Liver (tissue), 8 donors: ENCODE measurements at regions not wholly inside any gene's neighbourhood (a gene's known extent, or its start where the extent isn't known, plus 50 kb on each side); places are given as distances from the start of the nearest gene placed in this dataset.

Experiments
- DNase-seq: peaks from one replicate; pipeline ENCODE4 v3.0.0-alpha.2; 2017; ENCODE audit warnings: low spot score
- H3K27ac ChIP-seq, 2 donors: one replicate each; pipeline ENCODE4 v1.7.0; 2013; ENCODE audit warnings: inconsistent platforms in 2 of 2, low read length in 2 of 2, control low read depth in 1 of 2, low read depth in 1 of 2, mild to moderate bottlenecking in 1 of 2
- H3K27me3 ChIP-seq, 4 donors: one replicate each; pipeline versions ENCODE4 v1.6.1 to v1.7.0; 2013; ENCODE audit warnings: low read length in 3 of 4, inconsistent platforms in 1 of 4, mild to moderate bottlenecking in 1 of 4, moderate library complexity in 1 of 4; ENCODE audit not compliant: control insufficient read depth in 4 of 4, insufficient read depth in 4 of 4
- H3K36me3 ChIP-seq, 4 donors: one replicate each; pipeline versions ENCODE4 v1.6.1 to v1.7.0; 2013; ENCODE audit warnings: low read length in 3 of 4, mild to moderate bottlenecking in 3 of 4, low read depth in 1 of 4, moderate library complexity in 1 of 4; ENCODE audit not compliant: control insufficient read depth in 4 of 4, insufficient read depth in 3 of 4
- H3K4me1 ChIP-seq, 4 donors: one replicate each; pipeline versions ENCODE4 v1.6.1 to v1.7.0; 2013; ENCODE audit warnings: low read length in 3 of 4, mild to moderate bottlenecking in 3 of 4, moderate library complexity in 1 of 4; ENCODE audit not compliant: control insufficient read depth in 4 of 4, insufficient read depth in 4 of 4
- H3K4me3 ChIP-seq, 3 donors: one replicate each; pipeline versions ENCODE4 v1.6.1 to v1.7.0; 2013; ENCODE audit warnings: low read length in 3 of 3, control low read depth in 1 of 3, low read depth in 1 of 3, mild to moderate bottlenecking in 1 of 3
- H3K9ac ChIP-seq, 2 donors: one replicate each; pipeline ENCODE4 v1.7.0; 2013; ENCODE audit warnings: low read length in 2 of 2, mild to moderate bottlenecking in 2 of 2, moderate library complexity in 2 of 2, control low read depth in 1 of 2, low read depth in 1 of 2
- H3K9me3 ChIP-seq, 4 donors: one replicate each; pipeline versions ENCODE4 v1.6.1 to v1.7.0; 2013; ENCODE audit warnings: low read length in 3 of 4; ENCODE audit not compliant: control insufficient read depth in 4 of 4
- ATF3 ChIP-seq: IDR thresholded peaks from 2 replicates; pipeline ENCODE4 v1.6.1; 2016; ENCODE audit warnings: antibody characterized with exemption
- CTCF ChIP-seq: fragments of 150-350 bp; IDR thresholded peaks from 2 replicates; pipeline ENCODE4 v1.5.1; 2017; ENCODE audit warnings: improper control_type of control experiment, low read depth, low read length; ENCODE audit not compliant: missing input control
- EGR1 ChIP-seq, 2 donors: IDR thresholded peaks; 2 replicates each; pipeline ENCODE4 v1.6.1; 2016 to 2018; ENCODE audit warnings: antibody characterized with exemption in 2 of 2, low read depth in 2 of 2
- FOXA1 ChIP-seq: IDR thresholded peaks from 2 replicates; pipeline ENCODE4 v1.6.1; 2016; ENCODE audit warnings: antibody characterized with exemption
- FOXA2 ChIP-seq: IDR thresholded peaks from 2 replicates; pipeline ENCODE4 v1.6.1; 2016; ENCODE audit warnings: antibody characterized with exemption
- GABPA ChIP-seq, 2 donors: IDR thresholded peaks in 1 of 2; conservative IDR thresholded peaks in 1 of 2; 2 replicates each; pipeline ENCODE4 v1.6.1; 2016; ENCODE audit warnings: antibody characterized with exemption in 2 of 2, mild to moderate bottlenecking in 1 of 2, moderate library complexity in 1 of 2
- HNF4A ChIP-seq, 2 donors: conservative IDR thresholded peaks; 2 replicates each; pipeline ENCODE4 v1.6.1; 2016; ENCODE audit warnings: antibody characterized with exemption in 2 of 2, mild to moderate bottlenecking in 2 of 2
- HNF4G ChIP-seq: IDR thresholded peaks from 2 replicates; pipeline ENCODE4 v1.6.1; 2016; ENCODE audit warnings: antibody characterized with exemption
- JUND ChIP-seq, 2 donors: IDR thresholded peaks; 2 replicates each; pipeline ENCODE4 v1.6.1; 2016; ENCODE audit warnings: antibody characterized with exemption in 2 of 2
- MAX ChIP-seq: IDR thresholded peaks from 2 replicates; pipeline ENCODE4 v1.6.1; 2016; ENCODE audit warnings: antibody characterized with exemption
- NR2F2 ChIP-seq: IDR thresholded peaks from 2 replicates; pipeline ENCODE4 v1.6.1; 2016; ENCODE audit warnings: antibody characterized with exemption
- REST ChIP-seq: IDR thresholded peaks from 2 replicates; pipeline ENCODE4 v1.6.1; 2016; ENCODE audit warnings: antibody characterized with exemption, mild to moderate bottlenecking
- RXRA ChIP-seq, 2 donors: IDR thresholded peaks; 2 replicates each; pipeline ENCODE4 v1.6.1; 2017 to 2018; ENCODE audit warnings: antibody characterized with exemption in 2 of 2, mild to moderate bottlenecking in 1 of 2
- SP1 ChIP-seq: IDR thresholded peaks from 2 replicates; pipeline ENCODE4 v1.6.1; 2018; ENCODE audit warnings: antibody characterized with exemption, mild to moderate bottlenecking
- TAF1 ChIP-seq: conservative IDR thresholded peaks from 2 replicates; pipeline ENCODE4 v1.6.1; 2016; ENCODE audit warnings: antibody characterized with exemption, mild to moderate bottlenecking
- WGBS: extraction: QIAGEN DNeasy Blood & Tissue Kit; methylation state at CpG from one replicate; pipeline ENCODE4 v1.1.7; 2013; 5-methylcytosine and 5-hydroxymethylcytosine counted together
- donor health status: healthy.
- donor health status: healthy.
- donor health status: healthy.
- donor health status: healthy.
- donor health status: healthy.

- Histone ChIP-seq H3K9ac (no peak overlapping the region), H3K9me3 (no peaks in the 10 kb centered on the region), H3K27ac (no peak overlapping the region), H3K27me3 (no peaks in the 10 kb centered on the region), H3K4me1 (no peaks in the 10 kb centered on the region), H3K4me3 (no peak overlapping the region), H3K36me3 (no peaks in the 10 kb centered on the region)
- DNase-seq: no peak
- TF ChIP-seq REST (no peak), TAF1 (no peak), JUND (IDR thresholded peaks at IDR 0.05) (no peak), SP1 (no peak), RXRA (IDR thresholded peaks at IDR 0.05) (no peak), GABPA (IDR thresholded peaks at IDR 0.05 in 1 of 2, conservative IDR thresholded peaks at IDR 0.05 in 1 of 2) (no peak)
- 60% methylated on average over 2 of the region's 2 CpGs for WGBS
Observed at GRCh38 chr13:78239714-78240113, 321.1 kb upstream of the EDNRB start.

GRCh38 chr13:78238911-78239310 lies 320.3 kb upstream of the EDNRB start:
- Histone ChIP-seq H3K9me3 (no peaks in the 10 kb centered on the region), H3K27me3 (no peaks in the 10 kb centered on the region), H3K36me3 (no peaks in the 10 kb centered on the region), H3K4me1 (no peaks in the 10 kb centered on the region), H3K9ac (no peak overlapping the region), H3K4me3 (no peak overlapping the region), H3K27ac (no peak overlapping the region)
- no peak for DNase-seq
- TF ChIP-seq FOXA2: no peak
- no peak for TF ChIP-seq NR2F2
- no peak for TF ChIP-seq TAF1
- TF ChIP-seq HNF4G: no peak
- TF ChIP-seq JUND (IDR thresholded peaks at IDR 0.05): no peak
- TF ChIP-seq MAX: no peak
- no peak for TF ChIP-seq CTCF
- no peak for TF ChIP-seq EGR1 (IDR thresholded peaks at IDR 0.05; ENCODE audit: low read depth in 2 of 2)
- no peak for TF ChIP-seq HNF4A (conservative IDR thresholded peaks at IDR 0.05)
- no peak for TF ChIP-seq FOXA1
- no peak for TF ChIP-seq ATF3
- TF ChIP-seq RXRA (IDR thresholded peaks at IDR 0.05): no peak
- no peak for TF ChIP-seq REST
- WGBS: 70% methylated on average over 2 of the region's 2 CpGs
